Panc1 (cell line): ENCODE measurements at regions not wholly inside any gene's neighbourhood (a gene's known extent, or its start where the extent isn't known, plus 50 kb on each side); places are given as distances from the start of the nearest gene placed in this dataset.

Source experiments
- ATAC-seq: fragments of 200-7000 bp; cut with Tn5 transposase; 2 replicates; pipeline ENCODE4 v1.9.1; 2020; ENCODE audit warnings: mild to moderate bottlenecking, moderate library complexity
- BruUV-seq: library from RNA; stranded (reverse); fragments of 400-500 nt; replicated peaks from 2 replicates; lab custom pipeline; 2021; lab: Mats Ljungman, UMichigan
- CTCF ChIA-PET: fragments of 300-600 bp; sonication (Branson Sonifier 250); formaldehyde crosslinking; loops from one replicate; lab custom pipeline; 2022; ENCODE audit warnings: antibody characterized with exemption; lab: Charles Lee
- POLR2A ChIA-PET: fragments of 300-600 bp; sonication (Branson Sonifier 250); formaldehyde crosslinking; loops from one replicate; lab custom pipeline; 2022; ENCODE audit warnings: antibody characterized with exemption; lab: Charles Lee
- DNase-seq: peaks from one replicate; pipeline ENCODE4 v3.0.0-alpha.2; 2010; ENCODE audit warnings: low read depth, low spot score
- H3K27ac ChIP-seq: 2 replicates; pipeline ENCODE4 v1.5.1; 2011; ENCODE audit warnings: mild to moderate bottlenecking, low read length, inconsistent platforms
- H3K27me3 ChIP-seq: fragments of 200-500 bp; sonication (Bioruptor generic); 2 replicates; pipeline ENCODE4 v1.6.0; 2014; ENCODE audit warnings: low read length, inconsistent platforms; ENCODE audit not compliant: control insufficient read depth, insufficient read depth
- H3K36me3 ChIP-seq: fragments of 200-500 bp; sonication (Bioruptor generic); 2 replicates; pipeline ENCODE4 v1.5.1; 2014; ENCODE audit warnings: inconsistent platforms, mild to moderate bottlenecking, low read length, moderate library complexity; ENCODE audit not compliant: control insufficient read depth, insufficient read depth
- H3K4me1 ChIP-seq: 2 replicates; pipeline ENCODE4 v1.5.1; 2011; ENCODE audit warnings: inconsistent platforms, mild to moderate bottlenecking, low read length, moderate library complexity; ENCODE audit not compliant: control insufficient read depth, insufficient read depth
- H3K4me3 ChIP-seq, 2 experiments: 2 replicates each; pipeline ENCODE4 v1.5.1; 2011 to 2012; ENCODE audit warnings: low read depth in 2 of 2, low read length in 2 of 2, mild to moderate bottlenecking in 2 of 2, inconsistent platforms in 1 of 2, moderate library complexity in 1 of 2
- H3K9me3 ChIP-seq: fragments of 200-500 bp; sonication (Bioruptor generic); 2 replicates; pipeline ENCODE4 v1.5.1; 2014; ENCODE audit warnings: low read depth, mild to moderate bottlenecking, inconsistent platforms, low read length, moderate library complexity; ENCODE audit not compliant: control insufficient read depth, insufficient read depth
- CTCF ChIP-seq: fragments of 450-650 bp; IDR thresholded peaks from 2 replicates; pipeline ENCODE4 v1.5.1; 2017; ENCODE audit warnings: mild to moderate bottlenecking
- POLR2AphosphoS5 ChIP-seq: IDR thresholded peaks from 2 replicates; pipeline ENCODE4 v1.6.1; 2012; ENCODE audit warnings: mild to moderate bottlenecking, low read depth, low read length, moderate library complexity
- REST ChIP-seq, 2 experiments: IDR thresholded peaks; 2 replicates each; pipeline ENCODE4 v1.6.1; 2011 to 2012; ENCODE audit warnings: low read depth in 2 of 2, control low read depth in 1 of 2, low read length in 1 of 2, mild to moderate bottlenecking in 1 of 2, moderate library complexity in 1 of 2; ENCODE audit not compliant: insufficient read depth in 1 of 2
- SIN3A ChIP-seq: IDR thresholded peaks from 2 replicates; pipeline ENCODE4 v1.6.1; 2012; ENCODE audit warnings: low read depth, mild to moderate bottlenecking, low read length, moderate library complexity, borderline replicate concordance; ENCODE audit not compliant: insufficient read depth
- TCF7L2 ChIP-seq: IDR thresholded peaks from 2 replicates; pipeline ENCODE4 v1.6.1; 2011; ENCODE audit warnings: mild to moderate bottlenecking, low read depth, low read length, inconsistent platforms
- in situ Hi-C: cut with HindIII; loops from 2 replicates; pipeline ENCODE4 v1.10.0; 2016; ENCODE audit warnings: low sequenced_read_pairs, low pct_unique_long_range_greater_than_20kb
- intact Hi-C: fragments of 100-400 bp; cut with micrococcal nuclease; formaldehyde crosslinking; loops from one replicate; pipeline ENCODE4 v1.10.0; 2022; ENCODE audit not compliant: unreplicated experiment

GRCh38 chr5:144028636-144029035, 141.8 kb downstream of the YIPF5 start:
- in situ Hi-C loops (no loop called here), intact Hi-C loops (no loop called here)
- no peak overlapping the region for H3K27ac ChIP-seq
- ChIA-PET POLR2A (no interaction called here), CTCF (no interaction called here)
- ATAC-seq (no peak), DNase-seq (no peak)
- no TSS peak for BruUV-seq
- H3K4me3 ChIP-seq, result no peak overlapping the region
- no peaks in the 10 kb centered on the region for H3K9me3 ChIP-seq
- TF ChIP-seq POLR2AphosphoS5 (no peak), SIN3A (no peak), TCF7L2 (no peak), REST (IDR thresholded peaks at IDR 0.05; ENCODE audit: insufficient read depth in 1 of 2, low read depth in 2 of 2, low read length in 1 of 2) (no peak), CTCF (no peak)
- H3K27me3 ChIP-seq, result peaks cover 3% of the 10 kb centered on the region
- H3K4me1 ChIP-seq, result no peaks in the 10 kb centered on the region
- no peaks in the 10 kb centered on the region for H3K36me3 ChIP-seq

GRCh38 chr5:144030904-144031303, 139.6 kb downstream of the YIPF5 start:
- H3K27me3 ChIP-seq, result peaks cover 3% of the 10 kb centered on the region
- in situ Hi-C loops (no loop called here), intact Hi-C loops (no loop called here)
- no peaks in the 10 kb centered on the region for H3K36me3 ChIP-seq
- BruUV-seq, result no TSS peak
- no peaks in the 10 kb centered on the region for H3K9me3 ChIP-seq
- TF ChIP-seq CTCF (no peak), POLR2AphosphoS5 (no peak), TCF7L2 (no peak), REST (IDR thresholded peaks at IDR 0.05; ENCODE audit: insufficient read depth in 1 of 2, low read depth in 2 of 2, low read length in 1 of 2) (no peak), SIN3A (no peak)
- ATAC-seq, result no peak
- DNase-seq, result no peak
- ChIA-PET CTCF (no interaction called here), POLR2A (no interaction called here)
- no peak overlapping the region for H3K4me3 ChIP-seq
- no peak overlapping the region for H3K27ac ChIP-seq
- no peaks in the 10 kb centered on the region for H3K4me1 ChIP-seq
